Thoracic aorta (tissue), 2 donors: ENCODE measurements at regions not wholly inside any gene's neighbourhood (a gene's known extent, or its start where the extent isn't known, plus 50 kb on each side); places are given as distances from the start of the nearest gene placed in this dataset.

Experiments
- ATAC-seq: fragments of 150-250 bp; one replicate; pipeline ENCODE4 v1.8.0; 2017; ENCODE audit warnings: low read depth; ENCODE audit not compliant: insufficient number of reproducible peaks, low FRiP score
- DNase-seq: peaks from one replicate; pipeline ENCODE4 v3.0.0-alpha.2; 2020; ENCODE audit warnings: low spot score
- H3K27ac ChIP-seq, 2 donors: fragments of 200-600 bp; sonication (generic); 1 replicate in 1 of 2; 2 replicates in 1 of 2; pipeline ENCODE4 v1.5.1; 2016; ENCODE audit warnings: mild to moderate bottlenecking in 2 of 2, moderate library complexity in 2 of 2
- H3K27me3 ChIP-seq: fragments of 200-600 bp; sonication (generic); replicated peaks from 2 replicates; pipeline ENCODE4 v1.6.0; 2016; ENCODE audit warnings: mild to moderate bottlenecking; ENCODE audit not compliant: insufficient read depth
- H3K36me3 ChIP-seq: fragments of 200-600 bp; sonication (generic); one replicate; pipeline ENCODE4 v1.5.1; 2016
- H3K4me1 ChIP-seq, 2 donors: fragments of 200-600 bp; sonication (generic); 1 replicate in 1 of 2; 2 replicates in 1 of 2; pipeline versions ENCODE4 v1.5.1 to v1.6.0; 2016; ENCODE audit warnings: low read depth in 2 of 2, mild to moderate bottlenecking in 1 of 2; ENCODE audit not compliant: control insufficient read depth in 1 of 2
- H3K4me3 ChIP-seq: fragments of 200-600 bp; sonication (generic); 2 replicates; pipeline ENCODE4 v1.5.1; 2016; ENCODE audit warnings: mild to moderate bottlenecking
- H3K9me3 ChIP-seq: fragments of 200-600 bp; sonication (generic); 2 replicates; pipeline ENCODE4 v1.5.1; 2016
- TF ChIP-seq, protein P1 (sequence below): fragments of 200-600 bp; sonication (generic); IDR thresholded peaks from one replicate; pipeline ENCODE4 v1.5.1; 2019; ENCODE audit warnings: antibody characterized with exemption

DNA sequence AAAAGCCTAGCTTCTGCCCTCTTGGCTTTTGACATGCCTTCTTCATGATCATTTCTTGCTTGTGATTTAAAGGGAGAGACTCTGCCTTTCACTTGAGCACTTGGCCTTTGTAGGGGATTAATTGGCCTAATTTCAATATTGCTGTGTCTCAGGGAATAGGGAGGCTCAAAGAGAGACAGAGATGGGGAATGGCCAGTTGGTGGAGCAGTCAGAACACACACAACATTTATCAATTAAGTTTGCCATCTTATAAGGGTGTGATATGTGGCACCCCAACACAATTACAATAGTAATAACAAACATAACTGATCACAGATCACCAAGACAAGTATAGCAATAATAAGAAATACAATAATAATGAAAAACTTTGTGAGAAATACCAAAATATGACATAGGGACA is 122.5 kb upstream of the VCX start:
- Histone ChIP-seq H3K4me1 (no peaks in the 10 kb centered on the region), H3K9me3 (no peaks in the 10 kb centered on the region), H3K4me3 (no peak overlapping the region), H3K27me3 (no peaks in the 10 kb centered on the region), H3K36me3 (no peaks in the 10 kb centered on the region), H3K27ac (no peak overlapping the region)
- no peak for DNase-seq
- no peak for ATAC-seq
- TF ChIP-seq, protein P1, sequence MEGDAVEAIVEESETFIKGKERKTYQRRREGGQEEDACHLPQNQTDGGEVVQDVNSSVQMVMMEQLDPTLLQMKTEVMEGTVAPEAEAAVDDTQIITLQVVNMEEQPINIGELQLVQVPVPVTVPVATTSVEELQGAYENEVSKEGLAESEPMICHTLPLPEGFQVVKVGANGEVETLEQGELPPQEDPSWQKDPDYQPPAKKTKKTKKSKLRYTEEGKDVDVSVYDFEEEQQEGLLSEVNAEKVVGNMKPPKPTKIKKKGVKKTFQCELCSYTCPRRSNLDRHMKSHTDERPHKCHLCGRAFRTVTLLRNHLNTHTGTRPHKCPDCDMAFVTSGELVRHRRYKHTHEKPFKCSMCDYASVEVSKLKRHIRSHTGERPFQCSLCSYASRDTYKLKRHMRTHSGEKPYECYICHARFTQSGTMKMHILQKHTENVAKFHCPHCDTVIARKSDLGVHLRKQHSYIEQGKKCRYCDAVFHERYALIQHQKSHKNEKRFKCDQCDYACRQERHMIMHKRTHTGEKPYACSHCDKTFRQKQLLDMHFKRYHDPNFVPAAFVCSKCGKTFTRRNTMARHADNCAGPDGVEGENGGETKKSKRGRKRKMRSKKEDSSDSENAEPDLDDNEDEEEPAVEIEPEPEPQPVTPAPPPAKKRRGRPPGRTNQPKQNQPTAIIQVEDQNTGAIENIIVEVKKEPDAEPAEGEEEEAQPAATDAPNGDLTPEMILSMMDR, result no peak

DNA sequence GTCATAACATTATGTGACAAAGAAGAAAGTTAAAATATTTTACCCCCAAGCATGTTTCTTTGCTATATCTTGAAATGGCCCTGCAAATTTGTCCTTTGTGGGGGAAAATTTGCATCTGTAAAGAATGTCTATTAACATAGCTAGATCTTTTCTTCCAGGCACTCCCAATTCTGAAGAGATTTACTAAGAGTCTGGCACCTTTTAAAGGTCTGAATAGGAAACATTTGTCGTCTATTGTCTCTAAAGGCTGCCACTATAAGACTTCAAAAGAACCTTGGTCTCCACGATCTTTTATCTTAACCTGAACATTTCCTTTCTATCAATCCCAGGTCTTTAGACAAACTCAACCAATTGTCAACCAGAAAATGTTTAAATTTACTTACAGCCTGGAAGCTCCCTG is 128.6 kb upstream of the VCX start:
- TF ChIP-seq, protein P1, result no peak
- no peak overlapping the region for H3K27ac ChIP-seq
- no peak for DNase-seq

DNA sequence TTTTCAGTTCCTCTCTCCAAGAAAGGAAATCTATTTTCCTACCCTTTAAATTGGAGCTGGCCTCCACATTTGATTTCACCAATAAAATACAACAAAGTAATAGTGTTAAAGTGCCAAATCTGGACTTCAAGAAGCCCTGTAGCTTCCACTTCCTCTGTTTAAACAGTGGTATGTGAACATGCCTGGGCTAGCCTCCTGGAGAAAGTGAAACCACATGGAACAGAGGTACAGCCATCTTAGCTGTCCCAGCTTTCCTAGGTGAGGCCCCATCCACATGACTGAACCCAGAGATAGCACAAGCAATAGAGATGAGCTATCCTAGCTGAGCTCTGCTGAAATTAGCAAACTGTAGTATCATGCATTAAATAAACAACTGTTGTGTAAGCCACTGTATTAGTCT is 131.8 kb upstream of the VCX start:
- DNase-seq (no peak), ATAC-seq (no peak)
- H3K9me3 ChIP-seq, result no peaks in the 10 kb centered on the region
- H3K27ac ChIP-seq, result no peak overlapping the region
- H3K36me3 ChIP-seq, result no peaks in the 10 kb centered on the region
- H3K27me3 ChIP-seq, result no peaks in the 10 kb centered on the region
- TF ChIP-seq, protein P1, result no peak
- no peaks in the 10 kb centered on the region for H3K4me1 ChIP-seq
- H3K4me3 ChIP-seq, result no peak overlapping the region

More for the DNA sequence above, 128.6 kb upstream of the VCX start:
- ATAC-seq, result no peak
- Histone ChIP-seq H3K36me3 (no peaks in the 10 kb centered on the region), H3K9me3 (no peaks in the 10 kb centered on the region), H3K4me1 (no peaks in the 10 kb centered on the region), H3K27me3 (no peaks in the 10 kb centered on the region), H3K4me3 (no peak overlapping the region)

DNA sequence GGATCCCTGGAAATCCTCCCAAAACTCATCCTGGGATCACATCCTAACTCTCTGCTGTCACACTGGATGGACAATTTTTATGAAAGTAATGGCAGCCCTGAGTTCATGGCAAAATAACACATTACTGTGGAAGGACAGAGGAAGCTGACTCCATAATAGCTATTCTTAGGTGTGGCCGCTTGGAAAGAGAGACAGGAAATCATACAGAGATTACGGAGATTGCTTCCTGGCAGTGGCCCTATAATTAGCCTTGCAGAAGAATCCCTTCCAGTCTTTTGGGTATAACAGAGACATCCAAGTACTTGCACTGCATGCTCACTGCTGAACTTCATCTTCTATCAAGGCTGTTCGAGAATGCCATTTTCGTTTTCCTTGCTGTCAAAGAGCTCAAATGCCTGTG is 133.1 kb upstream of the VCX start:
- TF ChIP-seq, protein P1, result no peak
- H3K9me3 ChIP-seq, result no peaks in the 10 kb centered on the region
- no peak overlapping the region for H3K4me3 ChIP-seq
- ATAC-seq (no peak), DNase-seq (no peak)
- H3K36me3 ChIP-seq, result no peaks in the 10 kb centered on the region
- no peaks in the 10 kb centered on the region for H3K4me1 ChIP-seq
- H3K27me3 ChIP-seq, result no peaks in the 10 kb centered on the region
- H3K27ac ChIP-seq, result no peak overlapping the region

DNA sequence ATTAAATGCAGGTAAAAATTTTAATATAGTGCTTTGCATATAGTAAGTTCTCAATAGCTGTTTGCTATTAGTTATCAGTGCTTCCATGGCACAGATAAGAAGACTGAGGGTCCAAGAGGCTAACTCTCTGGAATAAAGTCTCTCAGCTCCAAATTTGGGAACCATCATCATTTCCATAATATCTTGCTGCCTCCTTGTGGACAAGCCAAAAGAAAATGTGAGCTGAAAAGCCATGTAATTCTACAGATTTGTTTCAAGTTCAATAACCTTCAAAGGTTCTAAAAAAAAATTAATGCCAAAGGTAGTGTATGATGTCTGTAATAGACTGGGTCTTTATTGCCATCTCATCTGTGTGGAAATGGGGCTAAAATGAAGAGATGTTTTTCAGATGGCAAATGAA is 136.9 kb upstream of the VCX start:
- ATAC-seq (no peak), DNase-seq (no peak)
- H3K4me1 ChIP-seq, result no peaks in the 10 kb centered on the region
- H3K27me3 ChIP-seq, result no peaks in the 10 kb centered on the region
- no peaks in the 10 kb centered on the region for H3K9me3 ChIP-seq
- H3K27ac ChIP-seq, result no peak overlapping the region
- H3K36me3 ChIP-seq, result no peaks in the 10 kb centered on the region
- H3K4me3 ChIP-seq, result no peak overlapping the region
- TF ChIP-seq, protein P1, result no peak
